HG03060 (cell line): ENCODE measurements at regions not wholly inside any gene's neighbourhood (a gene's known extent, or its start where the extent isn't known, plus 50 kb on each side); places are given as distances from the start of the nearest gene placed in this dataset.
"Not testable (repeated sequence)": the region's sequence is repeated elsewhere in the genome, so short reads cannot be mapped to it uniquely, and the experiment has no call there.

Experiments
- ATAC-seq: cut with Tn5 transposase; IDR thresholded peaks from one replicate; pipeline ENCODE4 v1.9.1; 2021; ENCODE audit warnings: low read depth, moderate number of reproducible peaks; ENCODE audit not compliant: unreplicated experiment

GRCh38 chr7:127530148-127530547 lies 55.2 kb downstream of the GCC1 start:
- no peak for ATAC-seq

DNA sequence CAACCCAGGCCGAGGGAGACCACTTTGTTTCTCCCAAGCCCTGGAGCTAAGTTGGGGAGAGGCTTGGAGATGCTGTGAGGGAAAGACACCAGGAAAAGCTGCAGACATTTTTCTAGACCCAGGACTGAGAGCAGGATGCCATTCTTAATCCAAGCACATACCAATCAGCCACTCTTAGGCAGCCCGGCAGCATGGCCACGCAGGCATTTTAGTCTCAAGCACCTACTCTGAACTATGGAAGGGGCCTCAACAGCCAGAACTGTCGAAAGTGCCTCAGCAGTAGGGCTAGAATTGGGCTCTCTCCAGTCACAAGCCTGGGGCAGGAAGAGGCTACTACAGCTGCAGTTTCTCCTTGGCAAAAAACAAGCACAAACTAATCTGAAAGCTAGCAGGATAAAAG lies 57.8 kb downstream of the GCC1 start:
- no peak for ATAC-seq

- no peak for ATAC-seq
These were observed 59.4 kb downstream of the GCC1 start for GRCh38 chr7:127525866-127526480.

- ATAC-seq: no peak
These were observed 69.1 kb downstream of the GCC1 start for GRCh38 chr7:127516320-127516719.

DNA sequence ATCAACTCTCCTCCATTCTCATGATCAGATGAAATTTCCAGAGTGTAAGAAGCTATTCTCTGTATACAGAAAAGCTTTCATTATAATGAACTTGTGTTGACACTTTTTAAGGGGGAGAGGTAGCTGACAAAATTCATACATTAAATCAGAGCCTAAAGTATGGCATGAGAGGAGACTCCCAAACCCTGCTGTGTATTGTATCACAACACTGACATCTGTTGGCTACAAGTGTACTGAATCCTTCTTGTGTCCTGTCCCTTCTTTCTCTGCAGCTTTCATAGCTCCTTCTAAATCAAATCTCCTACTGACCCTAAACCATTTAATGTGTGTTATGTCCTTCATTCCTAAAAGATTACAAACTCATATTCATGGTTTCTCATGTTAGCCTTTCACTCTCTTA lies 70.9 kb downstream of the GCC1 start:
- no peak for ATAC-seq

GRCh38 chr7:127513311-127513710 lies 72.1 kb downstream of the GCC1 start:
- ATAC-seq: no peak

GRCh38 chr7:127512663-127513062 lies 72.7 kb downstream of the GCC1 start:
- ATAC-seq: no peak

DNA sequence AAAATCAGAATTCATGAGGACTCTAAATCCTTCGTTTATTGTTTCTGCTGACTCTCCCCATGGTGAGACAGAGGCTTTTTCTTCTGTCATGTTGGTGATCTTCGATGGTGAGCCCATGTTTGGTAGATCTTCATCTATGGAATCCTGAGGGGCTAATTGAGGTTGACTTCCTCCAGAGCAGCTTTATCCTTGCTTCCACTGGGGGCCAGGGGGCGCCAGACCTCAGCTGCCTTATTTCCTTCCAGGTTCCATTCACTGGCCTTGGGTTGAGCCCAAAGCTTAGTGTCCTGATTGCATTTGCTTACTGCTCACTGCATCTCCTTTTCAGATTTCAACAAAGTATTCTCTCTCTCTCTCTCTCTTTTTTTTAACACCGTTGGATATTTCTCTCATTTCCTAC lies 80.7 kb downstream of the GCC1 start:
- ATAC-seq: no peak

DNA sequence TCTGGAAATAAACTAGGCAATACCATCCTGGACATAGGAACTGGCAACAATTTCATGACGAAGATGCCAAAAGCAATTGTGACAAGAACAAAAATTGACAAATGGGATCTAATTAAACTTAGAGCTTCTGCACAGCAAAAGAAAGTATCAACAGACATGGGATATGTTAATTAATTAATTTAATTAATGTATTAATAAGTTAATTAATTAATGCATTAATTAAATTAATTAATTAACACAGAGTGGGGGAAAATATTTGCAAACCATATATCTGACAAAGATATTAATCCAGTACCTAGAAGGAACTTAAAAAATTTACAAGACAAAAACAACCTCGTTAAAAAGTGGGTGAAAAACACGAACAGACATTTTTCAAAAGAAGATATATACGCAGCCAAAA lies 83.6 kb downstream of the GCC1 start:
- ATAC-seq: no peak

DNA sequence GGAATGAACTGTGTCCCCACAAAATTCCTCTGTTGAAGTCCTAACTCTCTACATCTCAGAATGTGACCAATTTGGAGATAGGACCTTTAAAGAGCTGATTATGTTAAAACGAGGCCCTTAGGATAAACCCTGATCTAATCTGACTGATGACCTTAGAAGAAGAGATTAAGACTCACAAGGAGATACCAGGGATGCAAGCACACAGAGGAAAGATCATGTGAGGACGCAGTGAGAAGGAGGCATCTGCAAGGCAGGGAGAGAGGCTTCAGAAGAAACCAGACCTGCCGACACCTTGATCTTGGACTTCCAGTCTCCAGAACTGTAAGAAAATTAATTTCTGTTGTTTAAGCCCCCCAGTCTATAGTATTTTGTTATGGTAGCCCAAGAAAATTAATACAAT lies 94.9 kb upstream of the ZNF800 start:
- no peak for ATAC-seq

- peak; percentile 42 for ATAC-seq
These were observed 94.1 kb upstream of the ZNF800 start for GRCh38 chr7:127486654-127487053.

DNA sequence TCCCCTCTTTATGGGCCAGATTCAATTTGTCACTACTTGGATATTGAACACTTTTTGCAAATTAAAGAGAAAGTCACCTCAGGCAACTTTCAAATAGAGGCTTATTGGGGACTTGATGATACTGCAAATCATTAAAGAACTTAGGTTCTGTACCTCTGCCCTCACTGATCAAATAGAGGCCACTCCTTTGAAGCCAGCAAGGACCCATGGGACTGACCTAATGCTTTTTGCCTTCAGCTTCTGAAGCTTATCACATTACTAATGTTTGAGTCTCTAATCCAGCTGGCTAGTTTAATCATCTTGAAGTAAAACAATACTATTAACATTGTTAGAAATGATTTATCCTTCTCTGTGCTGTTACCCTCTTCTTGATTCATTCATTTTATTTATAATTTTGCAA lies 93.0 kb upstream of the ZNF800 start:
- no peak for ATAC-seq

GRCh38 chr7:127484954-127485353 lies 92.4 kb upstream of the ZNF800 start:
- no peak for ATAC-seq

- ATAC-seq: no peak
These were observed 86.0 kb upstream of the ZNF800 start for GRCh38 chr7:127478461-127478860.

GRCh38 chr7:127478024-127478355 lies 85.5 kb upstream of the ZNF800 start:
- ATAC-seq: no peak

- ATAC-seq: no peak
These were observed 85.0 kb upstream of the ZNF800 start for GRCh38 chr7:127477295-127478023.

GRCh38 chr7:127476618-127477017 lies 84.1 kb upstream of the ZNF800 start:
- no peak for ATAC-seq

DNA sequence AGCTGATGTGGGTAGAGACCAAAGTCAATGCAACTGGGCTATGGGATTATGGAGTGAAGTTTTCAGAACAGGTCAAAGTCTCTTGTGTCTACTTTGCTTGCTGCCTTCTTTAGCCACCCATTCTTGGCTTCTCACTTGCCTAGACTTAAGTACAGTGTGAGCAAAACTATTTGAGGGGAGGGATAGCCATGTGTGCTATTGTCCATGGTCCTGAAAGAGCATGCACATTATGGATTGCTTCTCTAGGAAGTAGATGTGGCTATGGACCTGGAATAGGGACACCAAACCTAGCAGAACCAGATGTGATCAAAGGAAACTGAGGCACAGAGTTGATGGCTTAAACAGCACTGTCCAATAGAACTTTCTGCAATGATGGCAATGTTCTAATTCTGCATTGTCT lies 81.9 kb upstream of the ZNF800 start:
- no peak for ATAC-seq

DNA sequence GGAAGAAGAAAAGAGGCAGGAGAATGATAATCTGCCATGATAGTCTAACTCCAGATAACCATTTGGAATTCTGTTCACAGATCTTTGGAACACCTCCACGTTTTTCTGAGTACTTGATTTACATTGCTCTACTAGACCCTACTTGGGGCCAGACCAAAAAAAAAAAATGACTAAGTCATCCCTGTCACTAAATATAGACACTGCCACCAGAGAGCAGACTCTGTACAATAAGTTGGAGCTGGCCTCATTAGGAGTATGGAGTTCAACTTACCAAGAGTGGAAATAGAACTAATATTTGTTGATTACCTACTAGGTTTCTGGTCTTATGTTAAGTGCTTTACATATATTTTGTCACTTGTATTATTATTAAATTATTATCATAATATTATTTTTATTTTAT lies 80.9 kb upstream of the ZNF800 start:
- ATAC-seq: no peak

DNA sequence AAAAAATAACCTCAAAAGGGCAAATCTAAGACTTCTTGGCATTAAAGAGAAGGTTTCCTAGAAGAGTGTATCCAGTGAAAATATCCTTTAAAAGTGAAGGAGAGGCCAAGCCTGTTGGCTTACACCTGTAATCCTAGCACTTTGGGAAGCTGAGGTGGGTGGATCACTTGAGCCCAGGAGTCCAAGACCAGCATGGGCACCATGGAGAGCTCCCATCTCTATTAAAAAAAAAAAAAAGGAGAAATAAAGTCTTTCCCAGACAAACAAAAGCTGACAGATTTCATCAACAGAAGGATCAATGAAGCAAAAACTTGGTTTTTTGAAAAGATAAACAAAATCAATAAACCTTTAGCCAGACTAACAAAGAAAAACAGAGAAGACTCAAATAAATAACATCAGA lies 67.6 kb upstream of the ZNF800 start:
- no peak for ATAC-seq

GRCh38 chr7:127451258-127451657 lies 58.8 kb upstream of the ZNF800 start:
- not testable (repeated sequence) for ATAC-seq

GRCh38 chr7:127448566-127448965 lies 56.1 kb upstream of the ZNF800 start:
- ATAC-seq: no peak
